DND-41 (cell line): ENCODE measurements at regions not wholly inside any gene's neighbourhood (a gene's known extent, or its start where the extent isn't known, plus 50 kb on each side); places are given as distances from the start of the nearest gene placed in this dataset.

ENCODE experiments used
- EZH2 ChIP-seq: IDR thresholded peaks from 3 replicates; pipeline ENCODE4 v1.6.1; 2012; ENCODE audit warnings: borderline replicate concordance, low read depth, mild to moderate bottlenecking, moderate library complexity, low read length, inconsistent platforms; ENCODE audit not compliant: severe bottlenecking
- TF ChIP-seq, protein P1 (sequence below): IDR thresholded peaks from 2 replicates; pipeline ENCODE4 v1.5.1; 2012; ENCODE audit warnings: borderline replicate concordance, low read length, moderate library complexity, mild to moderate bottlenecking; ENCODE audit not compliant: poor library complexity, severe bottlenecking; ENCODE audit errors: extremely low read depth

DNA sequence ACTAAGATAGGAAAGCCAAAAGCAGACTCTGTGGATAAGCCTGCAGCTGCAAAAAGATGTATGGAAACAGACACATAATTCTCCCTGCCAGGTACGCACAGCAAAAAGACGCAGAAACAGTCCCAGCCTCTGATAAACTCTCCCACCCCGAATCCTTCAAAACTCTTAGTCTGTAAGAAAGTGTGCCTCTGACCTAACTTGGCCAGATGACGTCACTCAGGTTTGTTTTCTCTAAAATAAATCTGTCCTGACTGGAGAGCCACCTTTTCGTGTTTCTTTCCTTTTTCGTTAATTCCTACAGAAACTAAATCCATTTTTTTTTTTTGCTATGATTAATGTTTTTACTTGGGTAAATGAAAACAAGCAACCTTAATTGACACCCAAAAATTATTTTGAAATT lies 793.8 kb downstream of the SORCS1 start:
- TF ChIP-seq, protein P1, sequence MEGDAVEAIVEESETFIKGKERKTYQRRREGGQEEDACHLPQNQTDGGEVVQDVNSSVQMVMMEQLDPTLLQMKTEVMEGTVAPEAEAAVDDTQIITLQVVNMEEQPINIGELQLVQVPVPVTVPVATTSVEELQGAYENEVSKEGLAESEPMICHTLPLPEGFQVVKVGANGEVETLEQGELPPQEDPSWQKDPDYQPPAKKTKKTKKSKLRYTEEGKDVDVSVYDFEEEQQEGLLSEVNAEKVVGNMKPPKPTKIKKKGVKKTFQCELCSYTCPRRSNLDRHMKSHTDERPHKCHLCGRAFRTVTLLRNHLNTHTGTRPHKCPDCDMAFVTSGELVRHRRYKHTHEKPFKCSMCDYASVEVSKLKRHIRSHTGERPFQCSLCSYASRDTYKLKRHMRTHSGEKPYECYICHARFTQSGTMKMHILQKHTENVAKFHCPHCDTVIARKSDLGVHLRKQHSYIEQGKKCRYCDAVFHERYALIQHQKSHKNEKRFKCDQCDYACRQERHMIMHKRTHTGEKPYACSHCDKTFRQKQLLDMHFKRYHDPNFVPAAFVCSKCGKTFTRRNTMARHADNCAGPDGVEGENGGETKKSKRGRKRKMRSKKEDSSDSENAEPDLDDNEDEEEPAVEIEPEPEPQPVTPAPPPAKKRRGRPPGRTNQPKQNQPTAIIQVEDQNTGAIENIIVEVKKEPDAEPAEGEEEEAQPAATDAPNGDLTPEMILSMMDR, result no peak
- TF ChIP-seq EZH2, result no peak
